Embryonic facial prominence (tissue), 1 donor: ENCODE measurements at regions not wholly inside any gene's neighbourhood (a gene's known extent, or its start where the extent isn't known, plus 50 kb on each side); places are given as distances from the start of the nearest gene placed in this dataset.

ENCODE experiments used
- DNase-seq: peaks from one replicate; pipeline ENCODE4 v3.0.0-alpha.2; 2016; ENCODE audit errors: extremely low spot score

GRCh38 chr4:1476140-1476513, 69.9 kb upstream of the NKX1-1 start:
- DNase-seq, result no peak

DNA sequence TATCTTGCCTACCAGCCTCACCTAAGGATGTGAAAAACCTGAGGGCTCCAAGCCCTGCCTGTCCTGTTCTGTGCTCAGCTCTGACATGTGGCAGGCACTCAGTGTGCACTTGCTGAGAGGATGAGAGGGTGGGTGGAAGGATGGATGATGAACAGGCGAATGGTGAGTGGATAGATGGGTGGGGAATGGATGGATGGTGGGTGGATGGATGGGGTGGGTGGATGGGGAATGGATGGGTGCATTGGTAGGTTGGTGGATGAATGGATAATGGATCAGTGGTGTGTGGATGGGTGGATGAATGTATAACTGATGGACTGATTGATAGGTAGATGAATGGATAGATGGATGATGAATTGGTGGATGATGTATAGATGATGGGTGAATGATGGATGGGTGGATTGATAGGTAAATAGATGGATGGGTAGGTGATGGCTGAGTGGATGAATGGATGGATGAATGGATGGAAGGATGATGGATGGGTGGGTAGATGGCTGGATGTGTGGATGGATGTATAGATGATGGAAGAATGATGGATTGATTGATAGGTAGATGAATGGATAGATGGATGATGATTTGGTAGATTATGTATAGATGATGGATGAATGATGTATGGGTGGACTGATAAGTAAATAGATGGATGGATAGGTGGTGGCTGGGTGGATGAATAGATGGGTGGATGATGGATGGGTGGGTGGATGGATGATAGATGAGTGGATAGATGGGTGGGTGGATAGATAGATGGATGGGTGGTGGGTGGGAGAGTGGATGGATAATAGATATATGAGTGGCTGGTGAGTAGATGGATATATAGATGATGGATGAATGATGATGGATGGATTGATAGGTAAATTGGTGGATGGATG, 69.3 kb upstream of the NKX1-1 start:
- no peak for DNase-seq

DNA sequence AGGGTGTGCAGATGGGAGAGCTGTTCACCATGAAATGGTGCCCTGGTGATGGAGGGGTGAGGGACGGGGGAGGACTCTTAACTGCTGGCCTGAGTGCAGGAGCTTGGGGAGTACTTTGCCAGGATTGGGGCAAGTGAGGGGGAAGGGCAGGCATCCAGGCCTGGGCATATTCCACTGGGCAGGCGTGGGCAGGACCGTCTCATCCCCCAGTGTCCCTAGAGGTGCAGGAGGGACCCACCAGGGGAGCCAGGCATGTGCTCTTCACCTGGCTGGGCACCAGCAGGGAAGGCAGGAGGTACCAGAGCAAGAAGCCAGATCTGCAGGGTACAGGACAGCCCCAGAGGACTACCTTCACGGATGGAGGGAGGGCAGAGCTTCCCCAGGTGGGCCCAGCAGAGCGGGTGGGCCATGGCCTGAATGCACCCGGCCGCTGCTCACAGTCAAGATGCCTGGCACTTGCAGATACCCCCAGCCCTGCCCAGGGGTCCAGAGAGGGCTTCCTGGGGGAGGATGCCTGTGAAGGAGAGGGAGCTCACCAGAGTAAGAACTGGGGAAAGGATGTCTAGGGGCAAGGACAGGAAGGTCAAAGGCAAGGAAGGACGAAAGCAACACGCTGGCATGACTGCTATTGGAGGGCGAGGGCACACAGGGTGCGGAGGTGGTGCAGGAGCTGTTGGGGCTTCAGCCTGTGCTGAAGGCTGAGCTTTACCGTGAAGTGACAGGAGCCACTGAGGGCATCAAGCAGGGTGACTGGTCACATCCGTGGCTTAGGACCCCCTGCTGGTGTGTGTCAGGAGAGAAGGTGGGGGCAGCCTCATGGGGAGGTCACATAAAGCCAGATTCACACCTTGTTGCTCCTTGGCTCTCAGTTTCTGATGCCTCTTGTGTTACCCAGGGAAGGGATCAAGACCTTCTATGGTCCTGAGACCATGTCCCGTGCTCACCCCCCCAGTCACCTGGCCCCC, 68.2 kb upstream of the NKX1-1 start:
- no peak for DNase-seq

- DNase-seq, result no peak
These were observed 67.5 kb upstream of the NKX1-1 start for GRCh38 chr4:1473718-1474117.

DNA sequence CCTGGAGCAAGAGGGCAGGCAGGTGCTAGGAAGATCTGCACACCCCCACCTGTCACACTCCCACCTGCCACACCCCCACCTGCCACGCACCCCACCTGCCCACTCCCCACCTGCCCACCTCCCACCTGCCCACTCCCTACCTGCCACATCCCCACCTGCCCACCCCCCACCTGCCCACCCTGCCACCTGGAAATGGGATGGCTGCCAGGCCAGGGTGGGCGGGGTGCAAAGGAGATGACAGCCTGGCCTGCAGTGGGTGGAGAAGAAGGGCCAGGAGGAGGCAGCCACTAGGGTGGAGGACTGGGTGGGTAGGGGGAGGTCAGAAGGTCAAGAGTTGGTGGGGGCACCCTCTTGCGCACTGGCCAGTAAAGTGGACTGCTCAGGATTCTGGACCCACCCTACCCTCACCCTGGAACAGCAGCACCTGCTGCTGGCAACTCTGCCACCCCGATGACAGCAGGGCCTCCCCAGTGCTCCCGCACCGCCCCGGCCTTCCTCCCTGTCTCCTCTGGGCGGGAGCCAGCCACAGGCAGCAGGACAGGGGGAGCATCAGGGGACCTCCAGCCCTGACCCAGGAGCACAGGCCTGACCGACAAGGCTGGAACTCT, 66.8 kb upstream of the NKX1-1 start:
- no peak for DNase-seq

- DNase-seq, result no peak
These were observed 66.0 kb upstream of the NKX1-1 start for GRCh38 chr4:1472148-1472797.

GRCh38 chr4:1471443-1472147, 65.4 kb upstream of the NKX1-1 start:
- no peak for DNase-seq

- no peak for DNase-seq
These were observed 64.7 kb upstream of the NKX1-1 start for GRCh38 chr4:1470816-1471442.

- DNase-seq, result no peak
These were observed 64.1 kb upstream of the NKX1-1 start for GRCh38 chr4:1470393-1470670.

- DNase-seq, result no peak
These were observed 63.6 kb upstream of the NKX1-1 start for GRCh38 chr4:1469607-1470392.

DNA sequence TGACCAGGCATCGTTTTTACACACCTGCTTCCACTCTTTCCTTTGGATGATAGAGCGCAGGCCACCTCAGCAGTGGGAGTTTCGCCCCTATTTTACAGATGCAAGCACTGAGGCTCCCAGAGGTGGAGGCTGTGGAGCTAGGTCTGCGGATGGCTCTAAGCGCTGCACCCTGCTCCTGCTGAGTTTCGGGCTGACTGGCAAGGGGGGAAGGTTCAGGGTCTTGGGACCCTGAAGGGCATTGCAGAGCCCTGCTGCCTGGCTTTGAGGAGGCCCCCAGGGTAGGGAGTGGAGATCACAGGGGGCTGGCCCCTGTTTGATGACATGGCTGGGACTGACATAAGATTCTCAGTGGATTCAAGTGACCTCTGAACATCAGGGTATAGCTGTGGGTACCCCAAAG, 62.8 kb upstream of the NKX1-1 start:
- no peak for DNase-seq

DNA sequence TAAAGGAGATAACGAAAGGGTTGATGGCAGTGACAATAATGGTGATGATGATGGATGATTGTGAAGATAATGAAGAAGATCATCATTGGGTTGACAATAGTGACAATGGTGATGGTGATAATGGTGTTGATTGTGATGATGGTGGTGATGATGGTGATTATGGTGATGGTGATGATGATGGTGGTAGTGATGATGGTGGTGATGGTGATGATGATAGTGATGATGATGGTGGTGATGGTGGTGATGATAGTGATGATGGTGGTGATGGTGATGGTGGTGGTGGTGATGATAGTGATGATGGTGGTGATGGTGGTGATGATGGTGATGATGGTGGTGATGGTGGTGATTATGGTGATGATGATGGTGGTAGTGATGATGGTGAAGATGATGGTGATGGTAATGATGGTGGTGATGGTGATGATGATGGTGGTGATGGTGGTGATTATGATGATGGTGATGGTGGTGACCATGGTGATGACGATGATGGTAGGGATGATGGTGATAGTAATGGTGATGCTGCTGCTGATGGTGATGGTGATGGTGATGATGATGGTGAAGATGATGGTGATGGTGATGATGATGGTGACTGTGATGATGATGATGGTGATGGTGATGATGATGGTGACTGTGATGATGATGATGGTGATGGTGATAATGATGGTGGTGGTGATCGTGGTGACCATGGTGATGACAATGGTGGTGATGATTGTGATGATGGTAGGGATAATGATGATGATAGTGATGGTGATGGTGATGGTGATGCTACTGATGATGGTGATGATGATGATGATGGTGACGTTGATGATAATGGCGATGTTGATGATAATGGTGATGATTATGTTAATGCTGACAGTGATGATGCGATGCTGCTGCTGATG, 61.6 kb upstream of the NKX1-1 start:
- no peak for DNase-seq

DNA sequence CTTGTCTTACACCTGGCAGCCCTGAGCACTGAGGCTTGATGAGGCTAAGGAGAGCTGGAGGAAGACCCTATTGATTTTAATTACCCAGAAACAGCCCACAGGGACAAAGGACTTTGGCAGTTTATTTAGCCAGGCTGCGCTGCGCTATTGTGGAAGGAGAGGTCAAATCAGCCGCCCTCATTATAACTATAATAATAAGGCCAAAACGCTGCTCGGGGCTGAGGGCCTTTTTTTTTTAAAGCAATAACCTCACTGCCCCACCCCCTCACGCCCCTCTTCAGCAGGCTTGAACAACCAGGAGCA, 60.6 kb upstream of the NKX1-1 start:
- DNase-seq, result no peak

- no peak for DNase-seq
These were observed 60.0 kb upstream of the NKX1-1 start for GRCh38 chr4:1466034-1466862.

DNA sequence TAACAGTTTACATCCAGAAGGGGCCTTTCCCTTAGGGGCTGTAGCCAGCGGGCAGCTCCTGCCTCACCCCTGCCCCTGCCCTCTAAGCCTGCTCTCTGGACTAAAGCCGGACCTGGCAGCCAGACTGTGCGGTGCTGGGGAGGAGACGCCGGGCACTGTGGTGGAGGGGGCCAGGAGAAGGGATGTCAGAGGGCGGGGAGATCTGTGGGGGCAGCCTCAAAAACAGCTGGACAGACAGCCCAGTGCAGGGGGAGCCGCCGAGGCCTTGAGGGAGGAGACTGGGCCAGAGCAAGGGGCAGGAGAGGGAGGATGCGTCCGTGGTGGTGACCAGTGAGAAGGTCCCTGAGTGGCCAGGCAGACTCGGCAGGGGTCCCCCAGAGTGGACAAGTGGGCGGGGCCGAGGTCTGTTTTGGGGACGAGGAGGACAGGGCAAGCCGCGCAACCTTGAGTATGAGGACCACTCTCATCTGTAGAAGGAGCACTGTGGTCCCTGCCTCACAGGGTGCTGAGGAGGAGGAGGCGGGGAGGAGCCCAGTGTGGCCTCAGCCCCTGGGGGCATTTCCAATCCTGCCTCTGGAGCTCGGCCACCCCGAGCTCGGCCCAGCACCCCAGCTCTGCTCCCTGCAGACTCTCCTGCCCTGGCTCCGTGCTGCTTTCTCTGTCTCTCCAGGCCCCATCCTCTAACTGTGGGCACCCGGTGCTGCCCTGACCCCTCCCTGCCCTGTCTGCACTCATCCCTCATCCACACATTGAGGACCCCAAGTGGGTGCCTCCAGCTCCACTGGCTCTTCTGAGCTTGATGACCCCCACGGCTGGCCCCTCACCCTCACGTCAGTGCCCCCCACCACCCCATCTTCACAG, 59.2 kb upstream of the NKX1-1 start:
- no peak for DNase-seq

DNA sequence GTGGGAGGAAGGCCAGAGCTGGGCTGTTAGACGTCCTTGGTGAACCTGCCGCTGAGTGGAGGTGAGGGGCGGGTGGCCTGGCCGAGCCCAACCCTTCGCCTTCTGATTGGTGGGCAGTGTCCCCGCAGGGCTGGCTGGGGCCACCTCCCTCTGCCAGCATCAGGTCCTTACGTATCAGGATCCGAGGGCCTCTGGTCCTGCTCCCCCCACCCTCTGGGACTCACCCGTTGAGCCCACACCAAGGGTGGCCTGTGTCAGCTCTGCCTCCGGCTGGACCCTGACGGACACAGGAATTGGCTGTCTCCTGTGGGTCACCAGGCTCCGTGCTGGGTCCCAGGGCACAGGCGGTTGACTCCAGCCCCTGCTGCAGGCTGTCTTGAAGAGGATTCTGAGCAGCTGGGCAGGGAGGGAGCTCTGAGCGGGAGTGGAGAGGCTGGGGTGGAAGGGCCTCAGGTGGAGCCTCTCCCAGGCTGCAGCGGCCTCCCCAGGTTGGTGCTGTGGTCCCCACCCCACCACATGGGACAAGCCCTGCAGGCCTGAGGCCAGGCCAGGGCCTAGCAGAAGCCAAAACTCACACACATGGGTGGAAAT, 58.4 kb upstream of the NKX1-1 start:
- no peak for DNase-seq

DNA sequence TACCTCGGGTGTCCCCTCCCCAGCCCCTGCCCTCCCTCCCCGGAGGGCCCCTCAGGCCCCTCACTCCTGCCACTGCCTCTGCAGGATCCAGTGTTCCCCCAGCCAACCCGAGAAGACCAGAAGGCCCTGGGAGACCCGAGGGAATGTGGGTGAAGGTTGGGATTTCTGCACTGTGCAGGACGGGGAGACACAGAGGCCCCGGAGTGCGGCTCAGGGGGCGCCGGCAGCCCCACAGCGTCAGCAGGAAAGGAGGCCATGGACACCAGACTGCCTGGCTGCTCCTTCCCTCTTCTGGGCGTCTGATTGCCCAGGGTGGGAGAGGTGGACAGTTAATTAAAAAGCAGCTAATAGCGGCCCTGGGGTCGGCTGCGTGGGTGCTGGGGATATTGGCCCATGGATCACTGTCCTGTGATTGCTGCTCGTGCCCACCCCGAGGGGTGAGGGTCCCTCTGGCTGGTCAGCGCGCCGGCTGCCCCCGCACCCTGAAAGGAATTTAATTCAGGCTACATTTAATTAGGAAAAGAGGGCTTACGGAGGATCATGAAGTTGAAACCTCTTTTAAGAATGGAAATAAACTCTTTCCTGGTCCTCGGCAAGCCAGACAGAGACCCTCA, 57.8 kb upstream of the NKX1-1 start:
- no peak for DNase-seq
